ENCODE measurements at regions not wholly inside any gene's neighbourhood (a gene's known extent, or its start where the extent isn't known, plus 50 kb on each side); places are given as distances from the start of the nearest gene placed in this dataset.
"Not testable (repeated sequence)": the region's sequence is repeated elsewhere in the genome, so short reads cannot be mapped to it uniquely, and the experiment has no call there.

- no peak for DNase-seq
- ATAC-seq (ENCODE audit: poor library complexity) = no peak
- intact Hi-C loops (cut with DNase I) = no loop called here
Observed at GRCh38 chr17:77512062-77512946, 371.5 kb downstream of the SEC14L1 start.

- intact Hi-C loops (cut with DNase I) = no loop called here
- ATAC-seq (ENCODE audit: poor library complexity) (peak; percentile 88), DNase-seq (no peak)
Observed at GRCh38 chr17:77513045-77513444, 372.3 kb downstream of the SEC14L1 start.

DNA sequence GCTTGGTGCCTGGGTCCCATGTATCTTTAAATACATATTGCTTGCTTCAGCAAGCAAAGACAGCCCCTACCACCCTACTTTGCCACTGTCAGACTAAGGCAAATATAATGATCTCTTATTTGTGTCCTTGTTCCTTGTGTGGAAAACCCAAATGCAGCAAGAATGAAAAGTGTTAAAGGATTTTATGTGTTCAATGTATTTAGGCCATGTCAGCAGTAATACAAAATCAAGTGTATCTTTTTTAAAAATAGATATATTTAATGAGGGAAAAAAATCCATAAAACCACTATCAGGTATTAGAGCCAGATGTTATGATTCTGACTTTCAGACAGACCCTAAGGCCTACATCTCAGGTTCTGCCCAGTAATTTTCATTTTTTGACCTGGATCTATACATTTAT, 374.5 kb downstream of the SEC14L1 start:
- no peak for DNase-seq
- intact Hi-C loops (cut with DNase I) = no loop called here
- no peak for ATAC-seq (ENCODE audit: poor library complexity)

DNA sequence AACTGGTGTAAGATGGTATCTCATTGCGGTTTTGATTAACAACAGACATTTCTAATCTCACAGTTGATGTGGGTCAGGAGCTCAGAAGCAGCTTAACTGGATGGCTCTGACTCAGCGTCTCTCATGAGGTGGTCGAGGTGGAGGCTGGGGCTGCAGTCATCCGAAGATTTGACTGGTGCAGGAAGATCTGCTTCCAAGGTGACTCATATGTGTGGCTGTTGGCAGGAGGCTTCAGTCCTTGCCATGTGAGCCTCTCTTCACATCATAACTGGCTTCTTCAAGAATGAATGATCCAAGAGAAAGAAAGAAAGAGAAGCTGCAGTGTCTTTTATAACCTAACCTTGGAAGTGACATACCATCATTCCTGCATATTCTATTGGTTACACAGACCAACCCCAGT, 376.1 kb downstream of the SEC14L1 start:
- ATAC-seq (ENCODE audit: poor library complexity) (no peak), DNase-seq (no peak)
- intact Hi-C loops (cut with DNase I) = no loop called here

DNA sequence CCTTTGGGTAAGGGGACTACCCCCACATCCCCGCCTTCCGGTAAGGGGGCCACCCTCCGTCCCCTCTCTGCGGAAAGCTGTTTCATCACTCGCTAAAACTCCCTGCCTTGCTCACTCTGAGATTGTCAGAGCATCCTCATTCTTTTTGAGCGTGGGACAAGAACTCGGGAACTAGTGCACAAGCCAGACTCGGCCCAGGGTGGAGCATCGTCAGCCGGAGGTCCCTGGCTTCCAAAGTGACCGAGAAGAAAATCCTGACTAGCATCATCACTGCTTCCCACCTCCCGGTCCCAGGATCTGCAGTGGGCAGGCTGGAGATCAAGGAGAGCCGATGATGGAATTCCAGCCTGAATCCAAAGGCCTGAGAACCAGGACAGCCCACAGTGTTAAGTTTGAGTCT, 380.3 kb downstream of the SEC14L1 start:
- ATAC-seq (ENCODE audit: poor library complexity) (no peak), DNase-seq (no peak)
- intact Hi-C loops (cut with DNase I) = no loop called here

DNA sequence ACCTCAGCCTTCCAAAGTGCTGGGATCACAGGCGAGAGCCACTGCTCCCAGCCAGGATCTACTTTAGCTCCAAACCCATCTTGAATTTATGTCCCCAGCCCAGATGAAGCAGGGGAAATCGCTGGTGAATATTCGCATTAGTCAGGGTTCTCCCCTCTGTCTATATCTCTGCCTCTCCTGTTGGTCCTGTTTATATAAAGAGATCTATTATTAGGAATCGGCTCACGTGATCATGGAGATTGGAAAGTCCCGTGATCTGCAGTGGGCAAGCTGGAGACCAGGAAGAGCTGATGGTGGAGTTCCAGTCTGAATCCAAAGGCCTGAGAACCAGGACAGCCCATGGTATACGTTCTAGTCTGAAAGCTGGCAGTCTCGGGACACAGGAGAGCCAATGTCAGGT, 382.8 kb downstream of the SEC14L1 start:
- DNase-seq (no peak), ATAC-seq (ENCODE audit: poor library complexity) (peak; percentile 49)
- intact Hi-C loops (cut with DNase I) = no loop called here

DNA sequence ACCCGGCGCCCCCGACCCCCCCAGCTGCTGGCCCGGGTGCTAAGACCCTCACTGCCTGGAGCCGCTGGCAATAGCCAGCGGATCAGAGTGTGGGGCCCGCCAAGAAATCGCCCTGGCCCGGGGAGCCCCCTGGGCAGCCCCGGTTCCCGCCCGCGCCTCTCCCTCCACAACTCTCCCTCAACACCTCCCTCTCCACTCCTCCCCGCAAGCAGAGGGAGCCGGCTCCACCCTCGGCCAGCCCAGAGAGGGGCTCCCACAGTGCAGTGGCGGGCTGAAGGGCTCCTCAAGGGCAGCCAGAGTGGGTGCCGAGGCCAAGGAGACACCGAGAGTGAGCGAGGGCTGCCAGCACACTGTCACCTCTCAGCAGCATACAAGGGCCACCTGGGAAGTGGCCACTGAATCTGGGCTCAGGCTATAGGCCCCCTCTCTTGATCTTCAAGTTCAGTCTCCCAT, 385.5 kb downstream of the SEC14L1 start:
- no peak for DNase-seq
- no peak for ATAC-seq (ENCODE audit: poor library complexity)
- intact Hi-C loops (cut with DNase I) = no loop called here

GRCh38 chr17:77526728-77527350, 386.1 kb downstream of the SEC14L1 start:
- ATAC-seq (ENCODE audit: poor library complexity) (no peak), DNase-seq (no peak)
- intact Hi-C loops (cut with DNase I) = no loop called here

- DNase-seq = no peak
- no peak for ATAC-seq (ENCODE audit: poor library complexity)
- intact Hi-C loops (cut with DNase I) = no loop called here
Observed at GRCh38 chr17:77527409-77527808, 386.6 kb downstream of the SEC14L1 start.

GRCh38 chr17:77527836-77528505, 387.2 kb downstream of the SEC14L1 start:
- intact Hi-C loops (cut with DNase I) = no loop called here
- no peak for ATAC-seq (ENCODE audit: poor library complexity)

GRCh38 chr17:77528516-77529327, 388.0 kb downstream of the SEC14L1 start:
- intact Hi-C loops (cut with DNase I) = no loop called here
- peak; percentile 56 for ATAC-seq (ENCODE audit: poor library complexity)
- DNase-seq = no peak

More at GRCh38 chr17:77527836-77528505, 387.2 kb downstream of the SEC14L1 start:
- no peak for DNase-seq

- intact Hi-C loops (cut with DNase I) = no loop called here
- no peak for ATAC-seq (ENCODE audit: poor library complexity)
- DNase-seq = no peak
Observed at GRCh38 chr17:77529328-77529650, 388.5 kb downstream of the SEC14L1 start.

GRCh38 chr17:77530591-77530990, 389.8 kb downstream of the SEC14L1 start:
- DNase-seq (no peak), ATAC-seq (ENCODE audit: poor library complexity) (no peak)
- intact Hi-C loops (cut with DNase I) = no loop called here

GRCh38 chr17:77531002-77531401, 390.2 kb downstream of the SEC14L1 start:
- intact Hi-C loops (cut with DNase I) = no loop called here
- DNase-seq (no peak), ATAC-seq (ENCODE audit: poor library complexity) (no peak)

- ATAC-seq (ENCODE audit: poor library complexity) = no peak
- intact Hi-C loops (cut with DNase I) = no loop called here
- no peak for DNase-seq
Observed at GRCh38 chr17:77531641-77532040, 390.9 kb downstream of the SEC14L1 start.

DNA sequence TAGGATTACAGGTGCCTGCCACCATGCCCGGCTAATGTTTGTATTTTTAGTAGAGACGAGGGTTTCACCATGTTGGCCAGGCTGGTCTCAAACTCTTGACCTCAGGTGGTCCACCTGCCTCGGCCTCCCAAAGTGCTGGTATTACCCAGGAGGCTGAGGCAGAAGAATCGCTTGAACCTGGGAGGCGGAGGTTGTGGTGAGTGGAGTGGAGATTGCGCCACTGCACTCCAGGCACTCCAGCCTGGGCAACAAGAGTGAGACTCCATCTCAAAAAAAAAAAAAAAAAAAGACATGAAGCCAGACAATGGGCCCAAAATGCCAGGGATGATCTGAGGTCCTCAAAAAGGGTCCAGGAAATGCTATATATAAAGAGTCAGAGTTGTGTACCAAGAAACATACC, 392.9 kb downstream of the SEC14L1 start:
- intact Hi-C loops (cut with DNase I); ATAC-seq (ENCODE audit: poor library complexity); DNase-seq: not testable (repeated sequence)

DNA sequence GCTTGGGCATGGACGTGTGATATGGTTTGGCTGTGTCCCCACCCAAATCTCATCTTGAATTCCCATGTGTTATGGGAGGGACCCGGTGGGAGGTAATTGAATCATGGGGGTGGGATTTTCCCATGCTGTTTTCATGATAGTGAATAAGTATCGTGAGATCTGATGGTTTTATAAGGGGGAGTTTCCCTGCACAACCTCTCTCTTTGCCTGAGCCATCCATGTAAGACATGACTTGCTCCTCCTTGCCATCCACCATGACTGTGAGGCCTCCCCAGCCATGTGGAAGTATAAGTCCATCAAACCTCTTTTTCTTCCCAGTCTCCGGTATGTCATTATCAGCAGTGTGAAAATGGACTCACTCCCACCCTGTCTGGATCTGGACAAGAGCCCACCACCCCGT, 393.4 kb downstream of the SEC14L1 start:
- DNase-seq (no peak), ATAC-seq (ENCODE audit: poor library complexity) (no peak)
- intact Hi-C loops (cut with DNase I) = no loop called here

DNA sequence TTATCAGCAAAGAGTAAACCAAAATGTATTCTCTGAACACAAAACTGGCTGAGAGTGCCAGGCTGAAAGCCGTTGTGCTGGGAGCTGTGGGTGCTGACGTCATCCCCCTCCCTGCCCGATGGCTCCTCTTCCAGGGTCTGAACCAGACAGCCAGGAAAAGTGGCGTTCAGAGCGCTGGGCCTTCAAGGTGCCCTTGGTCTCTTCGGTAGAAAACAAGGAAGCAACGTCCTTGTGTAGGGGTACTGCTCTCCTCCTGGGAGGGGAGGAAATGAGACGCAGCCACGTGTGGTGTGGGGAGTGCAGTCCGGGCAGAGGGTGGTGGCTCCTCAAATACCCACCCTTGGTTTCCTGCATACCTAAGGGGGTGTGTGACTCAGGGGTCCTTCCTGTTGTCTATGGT, 394.7 kb downstream of the SEC14L1 start:
- intact Hi-C loops (cut with DNase I) = no loop called here
- no peak for DNase-seq
- ATAC-seq (ENCODE audit: poor library complexity) = peak; percentile 67

DNA sequence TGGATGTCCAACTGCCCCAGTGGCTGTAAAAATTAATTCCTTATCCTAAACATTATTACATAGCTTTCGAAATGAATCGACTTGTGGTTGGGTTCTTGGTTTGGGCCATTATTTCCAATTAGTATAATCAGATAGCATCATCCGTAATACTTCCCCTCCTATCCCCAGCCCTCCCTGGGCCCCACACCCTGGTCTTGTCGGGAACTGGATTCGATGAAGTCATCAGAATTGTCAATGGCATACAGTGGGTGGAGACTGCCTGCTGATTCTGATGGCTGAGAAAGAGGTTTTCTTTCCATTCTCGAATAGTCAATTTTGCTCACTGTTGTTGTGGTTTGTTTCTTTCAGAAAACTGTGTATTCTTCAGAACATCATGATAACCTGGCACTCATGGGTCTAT, 395.1 kb downstream of the SEC14L1 start:
- DNase-seq = no peak
- intact Hi-C loops (cut with DNase I) = no loop called here
- ATAC-seq (ENCODE audit: poor library complexity) = no peak

Data from Right ventricle myocardium superior (tissue), 1 donor.